Activated naive CD8-positive, alpha-beta T cell treated with anti-CD3 and anti-CD28 coated beads, Interleukin-2, amount 10 ng/mL, durations not matched to agents 7 days and 5 days (primary cell): ENCODE measurements at regions not wholly inside any gene's neighbourhood (a gene's known extent, or its start where the extent isn't known, plus 50 kb on each side); places are given as distances from the start of the nearest gene placed in this dataset.

Experiments used
- ATAC-seq: fragments of 150-1000 bp; cut with Tn5 transposase; one replicate; pipeline ENCODE4 v1.10.0; 2021; ENCODE audit warnings: low read depth, moderate library complexity
- POLR2A ChIA-PET: fragments of 350-600 bp; sonication (Branson Sonifier 250); formaldehyde crosslinking; loops from one replicate; lab custom pipeline; 2021; ENCODE audit warnings: antibody characterized with exemption; lab: Charles Lee
- DNase-seq: peaks from one replicate; pipeline ENCODE4 v3.0.0; 2021
- H3K27ac Mint-ChIP-seq: one replicate; pipeline ENCODE4 v1.8.0; 2022; ENCODE audit warnings: mild to moderate bottlenecking, mixed read lengths
- H3K27me3 Mint-ChIP-seq: one replicate; pipeline ENCODE4 v1.8.0; 2022; ENCODE audit warnings: mild to moderate bottlenecking, moderate library complexity, mixed read lengths
- H3K36me3 Mint-ChIP-seq: one replicate; pipeline ENCODE4 v1.8.0; 2021; ENCODE audit warnings: mild to moderate bottlenecking, mixed read lengths
- H3K4me1 Mint-ChIP-seq: one replicate; pipeline ENCODE4 v1.8.0; 2021; ENCODE audit warnings: mixed read lengths
- H3K4me3 Mint-ChIP-seq: one replicate; pipeline ENCODE4 v1.8.0; 2022; ENCODE audit warnings: mild to moderate bottlenecking, moderate library complexity, mixed read lengths
- H3K9me3 Mint-ChIP-seq: one replicate; pipeline ENCODE4 v1.8.0; 2021; ENCODE audit warnings: mixed read lengths

DNA sequence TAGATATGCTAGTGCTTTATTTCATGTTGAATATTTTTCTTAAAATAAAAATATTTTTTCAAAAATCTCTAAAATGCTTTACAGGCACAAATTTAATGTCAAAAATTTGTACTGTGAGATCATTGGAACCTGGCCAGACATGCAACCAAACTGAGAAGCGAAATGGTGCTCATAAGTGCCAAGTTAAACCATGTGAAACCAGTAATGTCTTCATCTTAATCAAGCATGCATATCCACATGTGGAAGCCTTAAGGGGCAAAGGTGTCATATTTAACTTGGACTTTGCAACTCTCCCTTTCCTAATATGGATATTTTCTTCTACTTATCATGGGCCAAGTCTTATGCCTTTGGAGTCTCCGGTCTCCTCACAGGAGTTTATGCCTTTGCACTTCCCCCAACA is 208.9 kb upstream of the COL8A1 start:
- ATAC-seq (no peak), DNase-seq (no peak)
- Mint-ChIP-seq H3K4me3 (no peak overlapping the region), H3K27me3 (no peaks in the 10 kb centered on the region), H3K36me3 (no peaks in the 10 kb centered on the region), H3K27ac (no peak overlapping the region), H3K9me3 (no peaks in the 10 kb centered on the region), H3K4me1 (no peaks in the 10 kb centered on the region)
- POLR2A ChIA-PET, result no interaction called here

DNA sequence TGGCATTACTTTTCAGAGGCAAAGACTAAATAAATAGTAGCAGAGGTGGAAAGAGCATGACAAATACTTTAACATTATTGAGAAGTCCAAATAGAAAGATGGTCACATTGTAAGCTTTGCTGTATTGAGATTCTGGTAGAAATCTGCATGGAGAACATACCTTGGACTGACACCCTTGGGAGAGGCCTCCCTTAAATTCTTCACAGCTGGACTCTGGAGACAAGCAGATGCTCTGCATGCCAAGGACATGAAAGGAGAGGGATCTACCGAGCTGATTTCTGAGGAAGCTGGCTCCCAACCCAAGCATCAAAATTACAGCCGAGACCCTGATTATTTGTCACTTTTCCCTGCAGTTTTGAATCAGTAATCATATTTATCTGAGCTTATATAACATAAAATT is 212.5 kb upstream of the COL8A1 start:
- Mint-ChIP-seq H3K27me3 (no peaks in the 10 kb centered on the region), H3K4me1 (no peaks in the 10 kb centered on the region), H3K4me3 (no peak overlapping the region), H3K27ac (no peak overlapping the region), H3K36me3 (no peaks in the 10 kb centered on the region), H3K9me3 (no peaks in the 10 kb centered on the region)
- DNase-seq (no peak), ATAC-seq (no peak)
- POLR2A ChIA-PET, result no interaction called here

DNA sequence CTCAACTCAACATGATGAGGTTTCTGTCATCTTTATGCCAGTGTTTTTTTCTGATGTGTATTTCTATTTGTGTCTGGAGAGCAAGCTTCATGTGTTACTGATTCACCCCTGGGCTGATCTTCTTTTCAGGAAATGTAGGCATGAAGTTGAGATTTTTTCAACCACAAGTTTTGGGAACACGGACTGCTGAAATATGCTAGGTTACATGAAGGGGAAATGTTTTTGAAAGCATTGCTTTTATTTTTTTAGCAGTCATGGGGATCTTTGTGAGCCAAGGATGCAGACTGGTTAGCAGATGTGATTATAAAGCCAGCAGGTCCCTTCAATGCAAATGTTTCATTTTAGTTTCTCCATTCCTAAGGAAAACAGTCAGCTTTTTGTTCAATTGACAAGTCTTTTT is 219.3 kb upstream of the COL8A1 start:
- H3K4me1 Mint-ChIP-seq, result no peaks in the 10 kb centered on the region
- no peaks in the 10 kb centered on the region for H3K9me3 Mint-ChIP-seq
- DNase-seq (no peak), ATAC-seq (no peak)
- no peak overlapping the region for H3K4me3 Mint-ChIP-seq
- H3K27ac Mint-ChIP-seq, result no peak overlapping the region
- no peaks in the 10 kb centered on the region for H3K36me3 Mint-ChIP-seq
- no peaks in the 10 kb centered on the region for H3K27me3 Mint-ChIP-seq
- POLR2A ChIA-PET, result no interaction called here

DNA sequence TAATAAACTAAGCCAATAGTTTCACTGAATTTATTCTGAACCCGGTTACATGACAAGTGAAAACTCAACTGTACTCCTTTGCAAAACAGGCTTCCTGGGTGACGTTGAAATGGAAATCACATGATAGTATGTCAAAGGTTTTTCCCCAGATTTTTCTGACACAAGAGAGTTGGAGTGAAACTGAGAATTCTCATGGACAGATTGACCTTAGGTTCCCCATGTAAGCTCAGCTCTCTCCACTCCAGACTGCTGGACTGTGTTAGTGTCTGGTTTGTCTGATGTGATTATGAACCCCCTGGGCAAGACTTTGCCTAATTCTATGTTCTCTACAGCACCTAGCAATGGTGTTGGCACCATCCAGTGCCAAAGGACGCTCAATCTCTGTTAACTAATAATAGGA is 219.7 kb upstream of the COL8A1 start:
- no peaks in the 10 kb centered on the region for H3K4me1 Mint-ChIP-seq
- POLR2A ChIA-PET, result no interaction called here
- DNase-seq, result no peak
- H3K27ac Mint-ChIP-seq, result no peak overlapping the region
- H3K36me3 Mint-ChIP-seq, result no peaks in the 10 kb centered on the region
- no peaks in the 10 kb centered on the region for H3K9me3 Mint-ChIP-seq
- H3K4me3 Mint-ChIP-seq, result no peak overlapping the region
- no peak for ATAC-seq
- H3K27me3 Mint-ChIP-seq, result no peaks in the 10 kb centered on the region

DNA sequence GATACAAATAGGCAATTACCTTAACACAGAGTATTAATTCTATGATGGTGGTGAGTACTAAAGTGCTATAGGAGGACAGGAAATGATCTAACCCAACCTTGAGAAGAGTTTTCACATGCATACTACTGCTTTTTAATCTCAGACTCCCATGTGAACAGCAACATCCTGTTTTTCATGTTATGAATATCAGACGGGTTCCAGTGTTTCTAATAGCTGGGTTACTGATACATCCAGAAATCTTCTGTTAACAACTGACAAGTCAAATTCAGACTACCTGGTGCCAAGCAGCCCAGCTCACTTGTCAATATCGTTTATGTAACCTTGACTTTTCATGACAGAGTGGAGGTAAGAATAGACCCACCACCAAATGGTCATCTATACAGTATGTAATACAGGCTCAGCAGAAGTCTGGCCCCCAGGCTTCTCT is 220.2 kb upstream of the COL8A1 start:
- Mint-ChIP-seq H3K27ac (no peak overlapping the region), H3K36me3 (no peaks in the 10 kb centered on the region), H3K9me3 (no peaks in the 10 kb centered on the region), H3K4me1 (no peaks in the 10 kb centered on the region), H3K27me3 (no peaks in the 10 kb centered on the region), H3K4me3 (no peak overlapping the region)
- POLR2A ChIA-PET, result no interaction called here
- DNase-seq, result no peak
- no peak for ATAC-seq

DNA sequence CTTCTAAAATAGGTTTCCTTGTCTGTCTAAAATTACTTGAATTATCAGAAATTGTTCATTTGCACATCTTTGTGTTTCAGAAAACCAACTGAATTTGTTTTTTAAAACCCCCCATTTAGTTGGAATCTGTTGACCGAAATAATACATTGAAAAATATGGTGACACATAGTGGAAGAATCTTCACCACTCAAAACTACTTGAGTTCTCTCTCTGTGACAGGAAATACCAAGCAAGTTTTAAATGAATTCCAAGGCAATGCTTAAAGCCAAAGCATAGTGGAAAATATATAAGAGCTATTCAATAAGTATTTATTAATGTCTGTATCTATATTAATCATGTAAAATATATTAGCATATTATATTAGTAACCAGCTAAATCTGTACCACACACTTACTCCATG is 224.9 kb upstream of the COL8A1 start:
- Mint-ChIP-seq H3K4me1 (no peaks in the 10 kb centered on the region), H3K27ac (no peak overlapping the region), H3K4me3 (no peak overlapping the region), H3K9me3 (no peaks in the 10 kb centered on the region), H3K27me3 (no peaks in the 10 kb centered on the region), H3K36me3 (no peaks in the 10 kb centered on the region)
- ATAC-seq (no peak), DNase-seq (no peak)
- POLR2A ChIA-PET, result no interaction called here

DNA sequence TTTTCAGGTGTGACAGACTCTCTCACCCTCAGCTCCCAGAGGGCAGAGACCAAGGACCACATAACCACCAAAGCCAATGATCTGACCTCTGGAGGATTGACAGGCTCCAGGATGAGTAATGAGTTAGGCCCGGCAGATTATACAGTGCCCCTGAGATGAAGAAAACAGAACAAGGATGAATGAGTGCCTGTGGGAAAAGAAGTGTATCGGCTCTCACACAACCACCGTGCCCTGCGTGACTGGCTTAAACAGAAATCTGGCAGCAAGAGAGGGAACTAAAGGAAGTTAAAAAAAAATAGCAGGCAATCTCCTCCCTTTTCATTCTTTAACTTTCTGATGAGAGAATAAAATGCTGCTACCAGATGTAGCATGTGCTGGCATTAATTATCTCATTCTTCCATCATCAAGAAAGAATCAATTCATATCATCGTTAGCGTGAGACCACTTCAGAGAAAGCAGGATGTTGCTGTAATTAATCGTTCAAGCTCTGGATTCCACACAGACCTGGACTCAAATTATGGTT is 227.5 kb upstream of the COL8A1 start:
- DNase-seq, result no peak
- Mint-ChIP-seq H3K4me3 (no peak overlapping the region), H3K27ac (no peak overlapping the region), H3K4me1 (no peaks in the 10 kb centered on the region), H3K27me3 (no peaks in the 10 kb centered on the region), H3K36me3 (no peaks in the 10 kb centered on the region), H3K9me3 (no peaks in the 10 kb centered on the region)
- ATAC-seq, result no peak
- POLR2A ChIA-PET, result no interaction called here

DNA sequence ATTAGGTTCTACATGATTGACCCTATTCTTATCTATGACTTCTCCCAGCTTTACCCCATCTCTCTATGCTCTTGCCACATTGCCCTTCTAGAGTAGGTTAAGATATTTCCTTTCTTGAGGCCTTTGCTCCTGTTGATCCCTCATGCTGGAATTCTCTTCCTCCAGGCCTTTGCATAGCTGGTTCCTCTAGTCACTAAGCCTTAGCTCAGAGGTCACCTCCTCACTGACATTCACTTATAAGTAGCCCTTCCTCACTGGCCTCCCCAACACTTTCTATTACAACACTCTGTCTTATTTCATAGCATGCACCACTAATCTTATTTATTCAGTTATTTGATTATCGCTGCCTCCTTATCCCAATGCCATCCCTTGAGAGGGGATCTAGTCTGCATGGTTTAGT is 228.4 kb upstream of the COL8A1 start:
- DNase-seq (no peak), ATAC-seq (no peak)
- POLR2A ChIA-PET, result no interaction called here
- Mint-ChIP-seq H3K27me3 (no peaks in the 10 kb centered on the region), H3K27ac (no peak overlapping the region), H3K36me3 (no peaks in the 10 kb centered on the region), H3K9me3 (no peaks in the 10 kb centered on the region), H3K4me3 (no peak overlapping the region), H3K4me1 (no peaks in the 10 kb centered on the region)

DNA sequence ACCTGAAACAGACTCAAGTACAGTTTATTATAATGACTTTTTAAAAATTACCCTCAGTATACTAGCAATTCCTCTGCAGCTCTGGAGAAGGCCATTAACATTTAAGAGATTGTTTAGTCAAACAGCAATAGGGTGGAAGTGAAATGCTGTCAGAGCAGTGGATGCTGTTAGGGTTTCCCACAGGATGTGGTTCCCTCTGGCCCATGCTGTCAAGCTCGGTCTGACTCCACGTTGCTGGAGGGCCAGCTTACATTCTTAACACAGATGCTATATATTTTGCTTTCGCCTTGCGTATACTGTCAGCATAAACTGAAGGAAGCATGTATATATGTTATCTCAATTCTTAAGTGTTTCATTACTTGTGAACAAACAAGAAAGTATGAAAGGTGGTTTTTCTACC is 231.1 kb upstream of the COL8A1 start:
- Mint-ChIP-seq H3K9me3 (no peaks in the 10 kb centered on the region), H3K36me3 (no peaks in the 10 kb centered on the region), H3K27me3 (no peaks in the 10 kb centered on the region), H3K4me3 (no peak overlapping the region), H3K27ac (no peak overlapping the region), H3K4me1 (no peaks in the 10 kb centered on the region)
- ATAC-seq, result no peak
- DNase-seq, result no peak
- POLR2A ChIA-PET, result no interaction called here

DNA sequence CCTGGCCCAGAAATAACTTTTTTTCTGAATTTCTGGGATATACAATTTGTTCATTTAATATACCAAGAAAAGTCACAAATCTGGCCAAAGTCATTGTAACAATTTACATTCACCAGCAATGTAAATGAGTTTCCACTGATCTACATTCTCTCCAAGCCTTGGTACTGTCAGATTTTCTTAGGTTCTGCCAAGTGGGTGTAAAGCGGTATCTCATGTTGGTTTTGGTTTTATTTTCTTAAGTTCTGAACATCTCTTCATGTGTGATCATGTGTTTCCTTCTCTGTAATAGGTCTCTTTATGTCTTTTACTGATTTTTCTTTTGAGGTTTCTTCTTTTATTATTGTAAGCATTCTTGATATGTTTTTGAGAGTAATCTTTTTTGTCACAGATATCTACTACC is 235.6 kb upstream of the COL8A1 start:
- no peak for ATAC-seq
- H3K27me3 Mint-ChIP-seq, result no peaks in the 10 kb centered on the region
- no peak for DNase-seq
- no peaks in the 10 kb centered on the region for H3K36me3 Mint-ChIP-seq
- peaks cover 4% of the 10 kb centered on the region for H3K9me3 Mint-ChIP-seq
- no peak overlapping the region for H3K4me3 Mint-ChIP-seq
- no peaks in the 10 kb centered on the region for H3K4me1 Mint-ChIP-seq
- POLR2A ChIA-PET, result no interaction called here
- no peak overlapping the region for H3K27ac Mint-ChIP-seq

DNA sequence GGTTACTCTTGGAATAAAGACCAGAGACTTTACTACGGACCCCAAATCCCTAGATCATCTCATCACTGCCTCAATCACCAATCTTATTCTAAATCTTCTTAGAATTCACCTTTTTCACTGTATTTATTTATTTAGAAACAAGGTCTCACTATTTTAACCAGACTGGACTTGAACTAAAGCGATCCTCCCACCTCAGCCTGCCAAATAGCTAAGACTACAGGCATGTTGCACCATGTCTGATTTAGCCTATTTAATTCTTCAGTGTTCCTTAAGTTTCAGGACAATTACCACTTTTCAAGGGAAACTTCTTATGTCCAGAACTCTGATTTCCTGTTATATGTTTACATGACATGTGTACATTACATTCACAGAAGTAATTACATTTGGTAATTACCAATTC is 238.0 kb upstream of the COL8A1 start:
- H3K36me3 Mint-ChIP-seq, result no peaks in the 10 kb centered on the region
- ATAC-seq, result no peak
- no peaks in the 10 kb centered on the region for H3K4me1 Mint-ChIP-seq
- no peaks in the 10 kb centered on the region for H3K27me3 Mint-ChIP-seq
- no peak for DNase-seq
- no peak overlapping the region for H3K27ac Mint-ChIP-seq
- no peak overlapping the region for H3K4me3 Mint-ChIP-seq
- H3K9me3 Mint-ChIP-seq, result peaks cover 4% of the 10 kb centered on the region
- POLR2A ChIA-PET, result no interaction called here

DNA sequence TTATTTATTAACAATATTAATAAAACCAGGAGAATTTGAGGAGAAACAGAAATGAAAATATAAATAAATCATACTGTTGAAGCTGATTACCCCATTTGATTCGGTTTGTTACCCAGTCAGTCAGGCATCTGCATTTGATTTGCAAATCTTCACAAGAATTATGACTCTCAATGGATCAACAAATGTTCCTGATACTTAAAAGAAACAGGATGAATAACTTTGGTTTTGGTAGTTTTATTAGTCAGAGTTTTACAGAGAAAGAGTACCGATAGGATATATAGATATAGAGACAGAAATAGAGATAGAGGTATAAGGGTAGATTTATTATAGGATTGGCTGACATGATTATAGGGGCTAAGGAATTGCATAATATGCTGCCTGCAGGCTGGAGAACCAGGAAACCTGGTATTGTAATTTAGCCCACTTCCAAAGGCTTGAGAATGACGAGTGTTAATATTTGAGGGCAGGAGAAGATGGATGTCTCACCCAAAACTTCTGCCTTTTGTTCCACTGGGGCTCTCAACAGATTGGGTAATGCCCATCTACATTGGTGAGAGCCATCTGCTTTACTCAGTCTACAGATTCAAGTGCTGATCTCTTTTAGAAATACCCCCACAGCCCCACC is 241.6 kb upstream of the COL8A1 start:
- no peaks in the 10 kb centered on the region for H3K27me3 Mint-ChIP-seq
- no peak for ATAC-seq
- no peaks in the 10 kb centered on the region for H3K36me3 Mint-ChIP-seq
- H3K4me3 Mint-ChIP-seq, result no peak overlapping the region
- peaks cover 4% of the 10 kb centered on the region for H3K9me3 Mint-ChIP-seq
- POLR2A ChIA-PET, result no interaction called here
- no peak for DNase-seq
- H3K27ac Mint-ChIP-seq, result no peak overlapping the region
- H3K4me1 Mint-ChIP-seq, result no peaks in the 10 kb centered on the region

DNA sequence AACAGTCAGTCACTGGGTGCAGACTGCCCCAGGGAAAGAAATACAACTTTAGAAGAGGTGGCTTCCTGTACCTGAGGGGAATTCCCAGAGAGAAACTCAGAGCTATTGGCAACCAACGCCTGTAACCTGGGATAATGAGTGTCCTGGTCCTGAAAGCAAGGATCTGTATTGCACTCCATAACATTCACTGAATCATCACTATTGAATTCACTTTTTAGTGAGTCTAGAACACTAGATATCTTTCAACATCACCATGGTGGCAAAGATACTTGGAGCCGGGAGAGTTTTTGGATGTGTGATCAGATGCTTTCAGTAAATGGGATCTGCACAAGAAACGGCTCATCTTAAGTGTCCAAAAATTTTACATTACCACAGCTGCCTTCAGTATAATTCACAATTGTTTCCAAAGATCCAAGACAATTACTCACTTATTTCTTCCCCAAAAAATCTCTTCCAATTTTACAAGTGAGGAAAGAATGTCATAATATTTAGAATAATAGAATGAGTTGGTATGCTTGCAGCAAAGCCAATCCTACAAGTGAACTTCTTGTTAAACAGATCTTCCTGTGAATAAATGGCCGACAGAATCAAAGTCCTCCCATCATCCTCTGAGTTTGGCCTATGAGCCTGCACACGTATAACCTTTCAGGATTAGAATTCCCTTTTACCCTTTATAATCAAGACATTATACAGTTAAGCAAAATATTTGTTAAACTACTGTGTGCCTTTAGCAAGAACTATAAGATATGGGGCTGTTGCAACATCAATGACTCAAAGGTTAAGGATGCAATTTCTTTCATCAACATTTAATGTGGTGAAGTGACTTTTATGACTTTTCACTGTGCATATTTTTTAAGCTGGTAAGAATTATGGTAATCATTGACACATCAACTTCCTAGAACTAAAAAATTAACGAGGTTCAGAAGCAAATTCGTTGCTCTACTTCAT is 243.3 kb upstream of the COL8A1 start:
- Mint-ChIP-seq H3K36me3 (no peaks in the 10 kb centered on the region), H3K27ac (no peak overlapping the region), H3K9me3 (peaks cover 4% of the 10 kb centered on the region), H3K27me3 (no peaks in the 10 kb centered on the region), H3K4me3 (no peak overlapping the region), H3K4me1 (no peaks in the 10 kb centered on the region)
- DNase-seq (no peak), ATAC-seq (no peak)
- POLR2A ChIA-PET, result no interaction called here

DNA sequence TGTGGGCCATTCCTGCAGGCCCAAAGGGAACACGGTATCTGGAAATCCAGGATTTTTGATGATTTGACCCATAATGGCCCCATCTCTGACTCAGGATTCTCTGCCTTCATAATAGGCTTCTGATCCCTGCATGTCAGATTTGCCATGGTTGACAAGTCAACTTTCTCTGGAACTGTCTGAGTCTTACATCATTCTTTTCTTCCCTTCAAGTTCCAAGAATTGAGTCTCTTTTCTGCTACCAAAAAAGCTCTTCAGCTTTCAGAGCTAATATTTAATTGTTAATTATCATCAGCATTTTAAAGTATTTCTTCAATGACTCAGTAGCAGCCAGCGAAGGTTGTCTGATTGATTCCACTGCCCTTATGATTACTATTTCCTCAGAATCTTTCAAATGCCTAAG is 244.4 kb upstream of the COL8A1 start:
- no peak for ATAC-seq
- Mint-ChIP-seq H3K36me3 (no peaks in the 10 kb centered on the region), H3K4me1 (no peaks in the 10 kb centered on the region)

More for the DNA sequence above, 244.4 kb upstream of the COL8A1 start:
- H3K27ac Mint-ChIP-seq, result no peak overlapping the region
- POLR2A ChIA-PET, result no interaction called here
- H3K9me3 Mint-ChIP-seq, result peaks cover 2% of the 10 kb centered on the region
- DNase-seq, result no peak
- no peaks in the 10 kb centered on the region for H3K27me3 Mint-ChIP-seq
- no peak overlapping the region for H3K4me3 Mint-ChIP-seq
